H9 (cell line): ENCODE measurements at regions not wholly inside any gene's neighbourhood (a gene's known extent, or its start where the extent isn't known, plus 50 kb on each side); places are given as distances from the start of the nearest gene placed in this dataset.
A peak's percentile ranks its signal among the peaks of the same experiment; 100 is the strongest.

Experiments used
- DNase-seq: peaks from one replicate; pipeline ENCODE4 v3.0.0-alpha.2; 2017
- H2AFZ ChIP-seq: one replicate; pipeline ENCODE4 v1.6.1; 2013; ENCODE audit warnings: mild to moderate bottlenecking, low read length, control low read depth, moderate library complexity
- H2AK5ac ChIP-seq: 2 replicates; pipeline ENCODE4 v1.6.1; 2013; ENCODE audit warnings: low read length, control low read depth, mixed read lengths; ENCODE audit not compliant: insufficient read length
- H2BK120ac ChIP-seq: one replicate; pipeline ENCODE4 v1.6.1; 2013; ENCODE audit warnings: low read depth, mild to moderate bottlenecking, low read length, control low read depth, inconsistent platforms; ENCODE audit not compliant: poor library complexity, severe bottlenecking
- H2BK12ac ChIP-seq: 2 replicates; pipeline ENCODE4 v1.6.1; 2013; ENCODE audit warnings: low read length, control low read depth, mixed read lengths, low read depth; ENCODE audit not compliant: insufficient read length
- H2BK15ac ChIP-seq: 2 replicates; pipeline ENCODE4 v1.6.1; 2013; ENCODE audit warnings: low read depth, low read length, control low read depth
- H2BK20ac ChIP-seq: one replicate; pipeline ENCODE4 v1.6.1; 2013; ENCODE audit warnings: low read depth, mild to moderate bottlenecking, low read length, control low read depth, inconsistent platforms; ENCODE audit not compliant: poor library complexity, severe bottlenecking
- H2BK5ac ChIP-seq: 2 replicates; pipeline ENCODE4 v1.6.1; 2013; ENCODE audit warnings: low read length, control low read depth, mixed read lengths; ENCODE audit not compliant: insufficient read length
- H3K14ac ChIP-seq: 2 replicates; pipeline ENCODE4 v1.6.1; 2013; ENCODE audit warnings: low read length, control low read depth; ENCODE audit not compliant: insufficient read depth
- H3K18ac ChIP-seq: 2 replicates; pipeline ENCODE4 v1.6.1; 2013; ENCODE audit warnings: low read depth, mild to moderate bottlenecking, mixed read lengths, low read length, control low read depth; ENCODE audit not compliant: insufficient read length
- H3K23ac ChIP-seq: 2 replicates; pipeline ENCODE4 v1.6.1; 2013; ENCODE audit warnings: low read length, control low read depth, mixed read lengths, low read depth; ENCODE audit not compliant: insufficient read length
- H3K23me2 ChIP-seq: 2 replicates; pipeline ENCODE4 v1.6.1; 2013; ENCODE audit warnings: low read depth, mild to moderate bottlenecking, mixed read lengths, low read length, control low read depth; ENCODE audit not compliant: insufficient read length, poor library complexity, severe bottlenecking
- H3K27ac ChIP-seq: 2 replicates; pipeline ENCODE4 v1.5.1; 2013; ENCODE audit warnings: low read length, control low read depth, mixed read lengths, low read depth; ENCODE audit not compliant: insufficient read length
- H3K27me3 ChIP-seq: 2 replicates; pipeline ENCODE4 v1.6.1; 2013; ENCODE audit warnings: low read length, control low read depth, inconsistent platforms; ENCODE audit not compliant: insufficient read depth
- H3K4ac ChIP-seq: 2 replicates; pipeline ENCODE4 v1.6.1; 2013; ENCODE audit warnings: low read depth, mild to moderate bottlenecking, control low read depth, inconsistent platforms, low read length, moderate library complexity
- H3K4me1 ChIP-seq: 2 replicates; pipeline ENCODE4 v1.6.1; 2013; ENCODE audit warnings: low read length, control low read depth, inconsistent platforms; ENCODE audit not compliant: insufficient read depth
- H3K4me2 ChIP-seq: 2 replicates; pipeline ENCODE4 v1.6.1; 2013; ENCODE audit warnings: low read length, control low read depth, mixed read lengths; ENCODE audit not compliant: insufficient read length, insufficient read depth
- H3K56ac ChIP-seq: 2 replicates; pipeline ENCODE4 v1.6.1; 2013; ENCODE audit warnings: low read depth, mild to moderate bottlenecking, mixed read lengths, low read length, control low read depth; ENCODE audit not compliant: insufficient read length
- H3K79me1 ChIP-seq: 2 replicates; pipeline ENCODE4 v1.6.1; 2013; ENCODE audit warnings: low read depth, mild to moderate bottlenecking, moderate library complexity, low read length, control low read depth, inconsistent platforms; ENCODE audit not compliant: insufficient read depth, poor library complexity, severe bottlenecking
- H3K79me2 ChIP-seq: 2 replicates; pipeline ENCODE4 v1.6.1; 2013; ENCODE audit warnings: low read length, control low read depth, inconsistent platforms; ENCODE audit not compliant: insufficient read depth
- H3K9ac ChIP-seq: 2 replicates; pipeline ENCODE4 v1.6.1; 2013; ENCODE audit warnings: low read length, control low read depth, mixed read lengths; ENCODE audit not compliant: insufficient read length; ENCODE audit errors: extremely low read depth
- H3K9me3 ChIP-seq: one replicate; pipeline ENCODE4 v1.6.1; 2013; ENCODE audit warnings: low read depth, low read length, inconsistent platforms; ENCODE audit not compliant: control insufficient read depth
- H3T11ph ChIP-seq: one replicate; pipeline ENCODE4 v1.6.1; 2013; ENCODE audit warnings: mild to moderate bottlenecking, low read length, control low read depth, inconsistent platforms
- H4K20me1 ChIP-seq: one replicate; pipeline ENCODE4 v1.6.1; 2013; ENCODE audit not compliant: control insufficient read depth, insufficient read length, insufficient read depth
- H4K5ac ChIP-seq: 2 replicates; pipeline ENCODE4 v1.6.1; 2013; ENCODE audit warnings: low read depth, mild to moderate bottlenecking, mixed read lengths, low read length, control low read depth; ENCODE audit not compliant: insufficient read length
- H4K8ac ChIP-seq: replicated peaks from 2 replicates; pipeline ENCODE4 v1.6.1; 2013; ENCODE audit warnings: low read length, control low read depth, mixed read lengths, low read depth; ENCODE audit not compliant: insufficient read length
- H4K91ac ChIP-seq: 2 replicates; pipeline ENCODE4 v1.6.1; 2013; ENCODE audit warnings: low read depth, mild to moderate bottlenecking, moderate library complexity, mixed read lengths, low read length, control low read depth; ENCODE audit not compliant: insufficient read length
- H3K27ac Mint-ChIP-seq, 3 experiments: 2 replicates in 2 of 3; 3 replicates in 1 of 3; pipeline ENCODE4 v1.8.0; 2020 to 2021; ENCODE audit warnings: mixed read lengths in 3 of 3, mild to moderate bottlenecking in 1 of 3, moderate library complexity in 1 of 3
- H3K27me3 Mint-ChIP-seq: 2 replicates; pipeline ENCODE4 v1.8.0; 2021; ENCODE audit warnings: low read depth, mild to moderate bottlenecking, moderate library complexity, mixed read lengths
- H3K36me3 Mint-ChIP-seq, 3 experiments: 2 replicates in 2 of 3; 3 replicates in 1 of 3; pipeline ENCODE4 v1.8.0; 2020 to 2021; ENCODE audit warnings: low read depth in 3 of 3, mixed read lengths in 3 of 3; ENCODE audit not compliant: insufficient read depth in 1 of 3
- H3K4me1 Mint-ChIP-seq, 2 experiments: 2 replicates each; pipeline ENCODE4 v1.8.0; 2020; ENCODE audit warnings: mixed read lengths in 2 of 2
- H3K4me3 Mint-ChIP-seq, 2 experiments: 2 replicates in 1 of 2; 3 replicates in 1 of 2; pipeline ENCODE4 v1.8.0; 2020 to 2021; ENCODE audit warnings: mild to moderate bottlenecking in 2 of 2, mixed read lengths in 2 of 2, moderate library complexity in 1 of 2
- H3K9me3 Mint-ChIP-seq, 2 experiments: 2 replicates in 1 of 2; 3 replicates in 1 of 2; pipeline ENCODE4 v1.8.0; 2020; ENCODE audit warnings: mild to moderate bottlenecking in 2 of 2, mixed read lengths in 2 of 2, moderate library complexity in 1 of 2
- CTCF ChIP-seq: fragments of 200-600 bp; sonication (generic); conservative IDR thresholded peaks from 3 replicates; pipeline ENCODE4 v1.8.0; 2021; ENCODE audit warnings: antibody characterized with exemption, mild to moderate bottlenecking
- whole genome bisulfite sequencing: extraction: QIAGEN DNeasy Blood & Tissue Kit; methylation state at CpG from one replicate; pipeline ENCODE4 v1.1.7; 2013; ENCODE audit warnings: missing lambda C conversion rate, low lambda C conversion rate, mixed read lengths; ENCODE audit not compliant: insufficient read length; ENCODE audit errors: extremely low coverage; 5-methylcytosine and 5-hydroxymethylcytosine counted together

- H4K8ac ChIP-seq: no peak overlapping the region
- no peaks in the 10 kb centered on the region for H3K27me3 ChIP-seq
- H3K79me1 ChIP-seq: no peaks in the 10 kb centered on the region
- H4K20me1 ChIP-seq: no peaks in the 10 kb centered on the region
- H3K4me1 ChIP-seq: no peaks in the 10 kb centered on the region
- no peak overlapping the region for H2BK120ac ChIP-seq
- H4K91ac ChIP-seq: no peak overlapping the region
- H2AK5ac ChIP-seq: no peak overlapping the region
- WGBS: no CpG with 5 or more reads among the region's 13 CpGs
- H3K27ac ChIP-seq: no peak overlapping the region
- H3K27ac Mint-ChIP-seq: peak overlapping the region in 1 of 3 experiments; percentile 33; a peak in 1 of 7 replicates
- peaks cover 0 to 15% (median 0%) of the 10 kb centered on the region in 3 experiments; a peak in 4 of 7 replicates for H3K36me3 Mint-ChIP-seq
- no peaks in the 10 kb centered on the region for H3K23me2 ChIP-seq
- no peak overlapping the region for H2BK20ac ChIP-seq
- H3K14ac ChIP-seq: no peak overlapping the region
- no peaks in the 10 kb centered on the region for H3K79me2 ChIP-seq
- no peak overlapping the region for H3K9ac ChIP-seq
- H4K5ac ChIP-seq: no peak overlapping the region
- no peak for TF ChIP-seq CTCF
- H3K23ac ChIP-seq: no peak overlapping the region
- H3K4me1 Mint-ChIP-seq: peaks cover 0 to 10% of the 10 kb centered on the region in 2 experiments; a peak in 3 of 4 replicates
- no peak overlapping the region for H2BK15ac ChIP-seq
- no peak overlapping the region for H3K4me2 ChIP-seq
- H3K9me3 Mint-ChIP-seq: peaks cover 7 to 12% of the 10 kb centered on the region in 2 experiments; a peak in 4 of 5 replicates
- no peak overlapping the region for H3T11ph ChIP-seq
- H3K18ac ChIP-seq: no peak overlapping the region
- H3K4ac ChIP-seq: no peak overlapping the region
- H2AFZ ChIP-seq: no peak overlapping the region
- H3K56ac ChIP-seq: no peak overlapping the region
- no peak for DNase-seq
- H3K27me3 Mint-ChIP-seq: no peaks in the 10 kb centered on the region; the same call in none of the 2 replicates
- H2BK5ac ChIP-seq: no peak overlapping the region
- H3K4me3 Mint-ChIP-seq: no peak overlapping the region
- H2BK12ac ChIP-seq: no peak overlapping the region
- no peaks in the 10 kb centered on the region for H3K9me3 ChIP-seq
These were observed 178.4 kb downstream of the C16orf95 start for GRCh38 chr16:87138738-87139267.
